ENCODE measurements at regions not wholly inside any gene's neighbourhood (a gene's known extent, or its start where the extent isn't known, plus 50 kb on each side); places are given as distances from the start of the nearest gene placed in this dataset.

GRCh38 chr4:55218041-55218440 is 92.6 kb upstream of the KDR start:
- FAIRE-seq: no peak
- DNase-seq (ENCODE audit: insufficient read length, low spot score): no peak
- no peak for TF ChIP-seq CTCF (IDR thresholded peaks at IDR 0.05; ENCODE audit: insufficient read depth, missing control alignments)

- DNase-seq (ENCODE audit: insufficient read length, low spot score): no peak
- TF ChIP-seq CTCF (IDR thresholded peaks at IDR 0.05; ENCODE audit: insufficient read depth, missing control alignments): no peak
- no peak for FAIRE-seq
These were observed 108.2 kb upstream of the SRD5A3 start for GRCh38 chr4:55237839-55238238.

- FAIRE-seq: no peak
- TF ChIP-seq CTCF (IDR thresholded peaks at IDR 0.05; ENCODE audit: insufficient read depth, missing control alignments): no peak
- no peak for DNase-seq (ENCODE audit: insufficient read length, low spot score)
These were observed 107.6 kb upstream of the SRD5A3 start for GRCh38 chr4:55238407-55238806.

DNA sequence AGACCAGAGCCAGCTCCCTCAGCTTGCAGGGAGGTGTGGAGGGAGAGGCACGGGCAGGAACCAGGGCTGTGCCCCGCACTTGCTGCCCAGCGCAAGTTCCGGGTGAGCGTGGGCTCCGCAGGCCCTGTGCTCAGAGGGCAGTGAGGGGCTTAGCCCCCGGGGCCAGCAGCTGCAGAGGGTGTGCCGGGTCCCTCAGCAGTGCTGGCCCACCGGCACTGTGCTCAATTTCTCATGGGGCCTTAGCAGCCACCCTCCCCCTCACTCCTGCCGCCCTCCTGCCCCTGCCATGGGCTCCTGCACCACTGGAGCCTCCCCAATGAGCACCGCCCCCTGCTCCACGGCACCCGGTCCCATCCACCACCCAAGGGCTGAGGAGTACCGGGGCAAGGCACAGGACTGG is 104.6 kb upstream of the SRD5A3 start:
- FAIRE-seq: no peak
- no peak for DNase-seq (ENCODE audit: insufficient read length, low spot score)
- no peak for TF ChIP-seq CTCF (IDR thresholded peaks at IDR 0.05; ENCODE audit: insufficient read depth, missing control alignments)

- FAIRE-seq (no peak), DNase-seq (ENCODE audit: insufficient read length, low spot score) (no peak)
- TF ChIP-seq CTCF (IDR thresholded peaks at IDR 0.05; ENCODE audit: insufficient read depth, missing control alignments): no peak
These were observed 103.5 kb upstream of the SRD5A3 start for GRCh38 chr4:55242506-55242905.

GRCh38 chr4:55247521-55247920 is 98.5 kb upstream of the SRD5A3 start:
- DNase-seq (ENCODE audit: insufficient read length, low spot score) (no peak), FAIRE-seq (no peak)
- TF ChIP-seq CTCF (IDR thresholded peaks at IDR 0.05; ENCODE audit: insufficient read depth, missing control alignments): no peak

DNA sequence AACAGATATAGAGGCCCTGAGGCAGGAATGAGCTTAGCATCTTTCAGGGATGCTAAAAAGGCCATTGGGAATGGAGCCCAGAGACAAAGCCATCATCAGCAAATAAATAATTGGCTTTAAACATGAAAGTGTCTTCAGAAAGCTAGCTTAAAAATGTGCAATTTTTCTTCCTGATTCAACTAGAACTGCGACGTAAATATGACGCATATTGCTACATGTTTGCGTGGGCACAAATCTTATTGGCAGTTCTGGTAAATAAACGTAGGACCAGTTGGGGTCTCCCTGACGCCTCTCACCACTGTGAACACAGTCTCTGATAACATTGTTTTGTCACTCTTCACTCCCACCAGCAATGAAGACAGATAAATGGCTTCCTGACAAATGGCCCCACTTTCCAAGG is 97.3 kb upstream of the SRD5A3 start:
- FAIRE-seq (no peak), DNase-seq (ENCODE audit: insufficient read length, low spot score) (no peak)
- no peak for TF ChIP-seq CTCF (IDR thresholded peaks at IDR 0.05; ENCODE audit: insufficient read depth, missing control alignments)

Measured in D721Med (cell line).